GM18873 (cell line): ENCODE measurements at regions not wholly inside any gene's neighbourhood (a gene's known extent, or its start where the extent isn't known, plus 50 kb on each side); places are given as distances from the start of the nearest gene placed in this dataset.

Source experiments
- ATAC-seq: cut with Tn5 transposase; IDR thresholded peaks from one replicate; pipeline ENCODE4 v1.9.1; 2021; ENCODE audit warnings: mild to moderate bottlenecking, moderate library complexity, moderate number of reproducible peaks; ENCODE audit not compliant: unreplicated experiment, low FRiP score

- no peak for ATAC-seq
These were observed 88.4 kb downstream of the BBS10 start for GRCh38 chr12:76259660-76260389.

- no peak for ATAC-seq
These were observed 89.1 kb downstream of the BBS10 start for GRCh38 chr12:76259106-76259505.

- ATAC-seq = no peak
These were observed 91.3 kb downstream of the BBS10 start for GRCh38 chr12:76256904-76257303.

GRCh38 chr12:76256321-76256720 is 91.9 kb downstream of the BBS10 start:
- ATAC-seq = no peak

GRCh38 chr12:76255692-76256091 is 92.5 kb downstream of the BBS10 start:
- ATAC-seq = no peak

GRCh38 chr12:76255281-76255680 is 92.9 kb downstream of the BBS10 start:
- no peak for ATAC-seq

- no peak for ATAC-seq
These were observed 96.2 kb downstream of the BBS10 start for GRCh38 chr12:76252031-76252430.

- ATAC-seq = no peak
These were observed 98.0 kb downstream of the BBS10 start for GRCh38 chr12:76250256-76250655.

GRCh38 chr12:76249501-76249900 is 98.7 kb downstream of the BBS10 start:
- ATAC-seq = no peak

GRCh38 chr12:76247992-76248391 is 100.2 kb downstream of the BBS10 start:
- no peak for ATAC-seq

- no peak for ATAC-seq
These were observed 101.1 kb downstream of the BBS10 start for GRCh38 chr12:76247026-76247646.

- ATAC-seq = no peak
These were observed 101.6 kb downstream of the BBS10 start for GRCh38 chr12:76246611-76247010.

- ATAC-seq = no peak
These were observed 103.9 kb downstream of the BBS10 start for GRCh38 chr12:76244300-76244699.

GRCh38 chr12:76242813-76243550 is 105.2 kb downstream of the BBS10 start:
- no peak for ATAC-seq

GRCh38 chr12:76241371-76241770 is 106.8 kb downstream of the BBS10 start:
- no peak for ATAC-seq

- no peak for ATAC-seq
These were observed 107.9 kb downstream of the BBS10 start for GRCh38 chr12:76240281-76240680.

GRCh38 chr12:76238688-76239087 is 109.5 kb downstream of the BBS10 start:
- ATAC-seq = no peak

GRCh38 chr12:76237086-76237701 is 111.0 kb downstream of the BBS10 start:
- no peak for ATAC-seq

- no peak for ATAC-seq
These were observed 111.6 kb downstream of the BBS10 start for GRCh38 chr12:76236640-76237039.

GRCh38 chr12:76234741-76235140 is 113.5 kb downstream of the BBS10 start:
- no peak for ATAC-seq

- ATAC-seq = no peak
These were observed 116.2 kb downstream of the BBS10 start for GRCh38 chr12:76232013-76232412.
